ENCODE measurements at regions not wholly inside any gene's neighbourhood (a gene's known extent, or its start where the extent isn't known, plus 50 kb on each side); places are given as distances from the start of the nearest gene placed in this dataset.

DNA sequence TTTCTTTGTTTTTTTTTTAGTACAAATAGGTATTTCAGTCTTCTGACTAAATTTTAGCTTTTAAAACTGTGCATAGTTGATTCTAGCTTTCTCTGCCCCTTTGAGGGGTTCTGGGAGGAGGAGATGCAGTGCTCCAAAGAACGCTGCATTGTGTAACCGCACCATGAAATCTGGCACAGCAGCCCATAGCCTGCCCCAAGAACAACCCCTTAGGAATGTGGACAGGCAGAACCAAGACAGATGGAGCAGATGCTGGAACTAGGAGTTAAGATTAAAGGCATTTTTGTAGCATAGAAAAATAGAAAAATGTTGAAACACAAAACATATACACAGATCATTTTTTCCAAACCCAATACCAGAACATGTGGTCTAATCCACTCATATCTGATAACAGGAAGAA is 187.5 kb downstream of the SCG2 start:
- H4K20me1 ChIP-seq (ENCODE audit: control insufficient read depth, insufficient read depth, low read length, poor library complexity, severe bottlenecking), result no peaks in the 10 kb centered on the region
- H3K79me2 ChIP-seq (ENCODE audit: control insufficient read depth, insufficient read depth, low read length), result no peaks in the 10 kb centered on the region
- no peak for TF ChIP-seq EZH2 (IDR thresholded peaks at IDR 0.05; ENCODE audit: borderline replicate concordance, insufficient read depth, low read depth, low read length, poor library complexity, severe bottlenecking)
- no peak for TF ChIP-seq CTCF (IDR thresholded peaks at IDR 0.05)
- H3K27me3 Mint-ChIP-seq, result no peaks in the 10 kb centered on the region
- H3K4me3 Mint-ChIP-seq, result no peak overlapping the region
- H3K27ac Mint-ChIP-seq, result no peak overlapping the region
- DNase-seq (no peak), ATAC-seq (ENCODE audit: low read depth) (no peak)
- no peaks in the 10 kb centered on the region for H3K9me3 ChIP-seq (ENCODE audit: control extremely low read depth in 1 of 3, control insufficient read depth in 2 of 3, insufficient read depth in 1 of 3, low read length in 2 of 3)
- no peaks in the 10 kb centered on the region for H3K36me3 ChIP-seq (replicated peaks in 1 of 2; ENCODE audit: control extremely low read depth in 1 of 2, control insufficient read depth in 1 of 2, extremely low read depth in 1 of 2, insufficient read depth in 2 of 2, low read length in 1 of 2)
- H3K27me3 ChIP-seq (replicated peaks in 1 of 4; ENCODE audit: control extremely low read depth in 1 of 4, control insufficient read depth in 3 of 4, insufficient read depth in 4 of 4, low read length in 3 of 4), result no peaks in the 10 kb centered on the region
- no peak overlapping the region for H2AFZ ChIP-seq (ENCODE audit: insufficient read depth, low read depth, low read length, poor library complexity, severe bottlenecking)
- no peaks in the 10 kb centered on the region for H3K4me1 Mint-ChIP-seq
- no CpG with 5 or more reads among the region's 2 CpGs for WGBS (ENCODE audit: insufficient coverage)
- H3K9ac ChIP-seq (ENCODE audit: low read length), result no peak overlapping the region
- H3K9me3 Mint-ChIP-seq (ENCODE audit: insufficient read depth), result no peaks in the 10 kb centered on the region
- CTCF ChIA-PET, result no interaction called here
- intact Hi-C loops (cut with micrococcal nuclease), result no loop called here
- no peak overlapping the region for H3K4me2 ChIP-seq (replicated peaks; ENCODE audit: low read depth, low read length, poor library complexity, severe bottlenecking)
- no peaks in the 10 kb centered on the region for H3K4me1 ChIP-seq (ENCODE audit: control insufficient read depth in 2 of 2, insufficient read depth in 2 of 2, low read length in 2 of 2)
- POLR2A ChIA-PET, result no interaction called here
- no peak overlapping the region for H3K4me3 ChIP-seq (ENCODE audit: control extremely low read depth in 1 of 5, extremely low read depth in 1 of 5, insufficient read depth in 1 of 5, low read depth in 2 of 5, low read length in 4 of 5)
- H3K27ac ChIP-seq (ENCODE audit: low read length in 2 of 2), result no peak overlapping the region

DNA sequence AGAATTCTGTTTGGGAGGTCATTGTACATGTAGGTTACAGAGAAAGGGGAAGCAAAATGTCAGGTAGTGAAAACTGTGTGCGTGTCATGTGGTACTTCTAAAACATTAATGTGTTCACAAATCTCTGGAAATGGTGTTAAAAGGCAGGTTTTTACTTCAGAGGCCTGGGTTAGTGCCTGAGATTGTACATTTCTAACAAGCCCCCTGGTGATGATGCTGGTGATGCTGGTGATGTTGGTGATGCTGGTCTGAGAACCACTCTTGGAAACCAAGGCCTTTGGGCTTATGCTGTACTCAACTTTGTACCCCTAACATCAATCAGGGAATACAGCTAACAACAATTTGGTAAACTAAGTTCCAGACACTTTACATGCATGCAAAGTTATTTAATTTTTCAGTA is 187.1 kb downstream of the SCG2 start:
- no peak overlapping the region for H3K27ac Mint-ChIP-seq
- H3K36me3 ChIP-seq (replicated peaks in 1 of 2; ENCODE audit: control extremely low read depth in 1 of 2, control insufficient read depth in 1 of 2, extremely low read depth in 1 of 2, insufficient read depth in 2 of 2, low read length in 1 of 2), result no peaks in the 10 kb centered on the region
- no peak overlapping the region for H3K27ac ChIP-seq (ENCODE audit: low read length in 2 of 2)
- no peak overlapping the region for H3K4me2 ChIP-seq (replicated peaks; ENCODE audit: low read depth, low read length, poor library complexity, severe bottlenecking)
- H2AFZ ChIP-seq (ENCODE audit: insufficient read depth, low read depth, low read length, poor library complexity, severe bottlenecking), result no peak overlapping the region
- H3K27me3 Mint-ChIP-seq, result no peaks in the 10 kb centered on the region
- H3K9ac ChIP-seq (ENCODE audit: low read length), result no peak overlapping the region
- H3K4me1 Mint-ChIP-seq, result no peaks in the 10 kb centered on the region
- H3K27me3 ChIP-seq (replicated peaks in 1 of 4; ENCODE audit: control extremely low read depth in 1 of 4, control insufficient read depth in 3 of 4, insufficient read depth in 4 of 4, low read length in 3 of 4), result no peaks in the 10 kb centered on the region
- DNase-seq (no peak), ATAC-seq (ENCODE audit: low read depth) (no peak)
- intact Hi-C loops (cut with micrococcal nuclease), result no loop called here
- CTCF ChIA-PET, result no interaction called here
- 88% methylated on average over 1 of the region's 1 CpG for WGBS (ENCODE audit: insufficient coverage)
- POLR2A ChIA-PET, result no interaction called here
- H3K9me3 Mint-ChIP-seq (ENCODE audit: insufficient read depth), result no peaks in the 10 kb centered on the region
- no peaks in the 10 kb centered on the region for H4K20me1 ChIP-seq (ENCODE audit: control insufficient read depth, insufficient read depth, low read length, poor library complexity, severe bottlenecking)
- no peak overlapping the region for H3K4me3 Mint-ChIP-seq
- no peaks in the 10 kb centered on the region for H3K79me2 ChIP-seq (ENCODE audit: control insufficient read depth, insufficient read depth, low read length)
- no peak for TF ChIP-seq EZH2 (IDR thresholded peaks at IDR 0.05; ENCODE audit: borderline replicate concordance, insufficient read depth, low read depth, low read length, poor library complexity, severe bottlenecking)
- TF ChIP-seq CTCF (IDR thresholded peaks at IDR 0.05), result no peak
- no peaks in the 10 kb centered on the region for H3K4me1 ChIP-seq (ENCODE audit: control insufficient read depth in 2 of 2, insufficient read depth in 2 of 2, low read length in 2 of 2)
- no peak overlapping the region for H3K4me3 ChIP-seq (ENCODE audit: control extremely low read depth in 1 of 5, extremely low read depth in 1 of 5, insufficient read depth in 1 of 5, low read depth in 2 of 5, low read length in 4 of 5)
- H3K9me3 ChIP-seq (ENCODE audit: control extremely low read depth in 1 of 3, control insufficient read depth in 2 of 3, insufficient read depth in 1 of 3, low read length in 2 of 3), result no peaks in the 10 kb centered on the region

Data from B cell (primary cell).